ENCODE measurements at regions not wholly inside any gene's neighbourhood (a gene's known extent, or its start where the extent isn't known, plus 50 kb on each side); places are given as distances from the start of the nearest gene placed in this dataset.

GRCh38 chr13:33934951-33935371 is 117.0 kb downstream of the RFC3 start:
- TF ChIP-seq, protein P1, sequence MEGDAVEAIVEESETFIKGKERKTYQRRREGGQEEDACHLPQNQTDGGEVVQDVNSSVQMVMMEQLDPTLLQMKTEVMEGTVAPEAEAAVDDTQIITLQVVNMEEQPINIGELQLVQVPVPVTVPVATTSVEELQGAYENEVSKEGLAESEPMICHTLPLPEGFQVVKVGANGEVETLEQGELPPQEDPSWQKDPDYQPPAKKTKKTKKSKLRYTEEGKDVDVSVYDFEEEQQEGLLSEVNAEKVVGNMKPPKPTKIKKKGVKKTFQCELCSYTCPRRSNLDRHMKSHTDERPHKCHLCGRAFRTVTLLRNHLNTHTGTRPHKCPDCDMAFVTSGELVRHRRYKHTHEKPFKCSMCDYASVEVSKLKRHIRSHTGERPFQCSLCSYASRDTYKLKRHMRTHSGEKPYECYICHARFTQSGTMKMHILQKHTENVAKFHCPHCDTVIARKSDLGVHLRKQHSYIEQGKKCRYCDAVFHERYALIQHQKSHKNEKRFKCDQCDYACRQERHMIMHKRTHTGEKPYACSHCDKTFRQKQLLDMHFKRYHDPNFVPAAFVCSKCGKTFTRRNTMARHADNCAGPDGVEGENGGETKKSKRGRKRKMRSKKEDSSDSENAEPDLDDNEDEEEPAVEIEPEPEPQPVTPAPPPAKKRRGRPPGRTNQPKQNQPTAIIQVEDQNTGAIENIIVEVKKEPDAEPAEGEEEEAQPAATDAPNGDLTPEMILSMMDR (IDR thresholded peaks at IDR 0.05), result no peak
- no peak for TF ChIP-seq EZH2 (IDR thresholded peaks at IDR 0.05; ENCODE audit: borderline replicate concordance, insufficient read depth, low read depth, low read length, poor library complexity, severe bottlenecking)
- H4K20me1 ChIP-seq (ENCODE audit: control insufficient read depth, insufficient read depth, low read length, poor library complexity, severe bottlenecking), result no peaks in the 10 kb centered on the region

DNA sequence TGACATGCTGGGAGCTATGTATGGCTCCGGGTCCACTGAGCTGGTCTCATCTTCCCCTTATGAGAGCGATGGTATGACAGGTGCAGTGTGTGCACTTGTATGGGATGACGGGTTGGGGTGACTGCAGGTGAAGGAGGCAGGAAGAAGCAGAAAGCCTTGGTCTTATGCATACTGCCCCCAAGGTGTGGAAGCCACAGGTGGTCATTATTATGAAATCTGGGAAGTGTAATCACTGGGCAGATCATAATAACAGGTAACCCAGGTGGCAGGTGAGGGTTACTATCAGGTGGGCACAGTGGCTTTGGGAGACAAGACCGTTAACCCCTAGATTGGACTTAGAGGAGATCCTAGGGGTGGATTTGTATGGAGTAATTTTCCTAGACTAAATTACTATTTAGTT is 118.0 kb downstream of the RFC3 start:
- intact Hi-C loops (cut with micrococcal nuclease), result no loop called here
- no peak overlapping the region for H3K9ac ChIP-seq (ENCODE audit: low read length)

More at GRCh38 chr13:33934951-33935371, 117.0 kb downstream of the RFC3 start:
- no peak for DNase-seq
- ChIA-PET POLR2A (no interaction called here), CTCF (no interaction called here)
- no peak overlapping the region for H2AFZ ChIP-seq (ENCODE audit: insufficient read depth, low read depth, low read length, poor library complexity, severe bottlenecking)
- no peak overlapping the region for H3K27ac ChIP-seq (ENCODE audit: low read length in 2 of 2)
- no peak overlapping the region for H3K9ac ChIP-seq (ENCODE audit: low read length)
- no peaks in the 10 kb centered on the region for H3K27me3 ChIP-seq (replicated peaks in 1 of 4; ENCODE audit: control extremely low read depth in 1 of 4, control insufficient read depth in 3 of 4, insufficient read depth in 4 of 4, low read length in 3 of 4)
- Mint-ChIP-seq H3K27me3 (no peaks in the 10 kb centered on the region), H3K9me3 (ENCODE audit: insufficient read depth) (no peaks in the 10 kb centered on the region), H3K4me3 (no peak overlapping the region), H3K4me1 (no peaks in the 10 kb centered on the region), H3K27ac (no peak overlapping the region)
- no peaks in the 10 kb centered on the region for H3K4me1 ChIP-seq (ENCODE audit: control insufficient read depth in 2 of 2, insufficient read depth in 2 of 2, low read length in 2 of 2)
- no peaks in the 10 kb centered on the region for H3K79me2 ChIP-seq (ENCODE audit: control insufficient read depth, insufficient read depth, low read length)
- H3K36me3 ChIP-seq (replicated peaks in 1 of 2; ENCODE audit: control extremely low read depth in 1 of 2, control insufficient read depth in 1 of 2, extremely low read depth in 1 of 2, insufficient read depth in 2 of 2, low read length in 1 of 2), result no peaks in the 10 kb centered on the region
- intact Hi-C loops (cut with micrococcal nuclease), result no loop called here
- no peak overlapping the region for H3K4me2 ChIP-seq (replicated peaks; ENCODE audit: low read depth, low read length, poor library complexity, severe bottlenecking)
- ATAC-seq (ENCODE audit: low read depth), result no peak
- H3K4me3 ChIP-seq (ENCODE audit: control extremely low read depth in 1 of 5, extremely low read depth in 1 of 5, insufficient read depth in 1 of 5, low read depth in 2 of 5, low read length in 4 of 5), result no peak overlapping the region
- H3K9me3 ChIP-seq (ENCODE audit: control extremely low read depth in 1 of 3, control insufficient read depth in 2 of 3, insufficient read depth in 1 of 3, low read length in 2 of 3), result no peaks in the 10 kb centered on the region

More for the DNA sequence above, 118.0 kb downstream of the RFC3 start:
- Mint-ChIP-seq H3K27me3 (no peaks in the 10 kb centered on the region), H3K27ac (no peak overlapping the region), H3K4me1 (no peaks in the 10 kb centered on the region), H3K4me3 (no peak overlapping the region), H3K9me3 (ENCODE audit: insufficient read depth) (no peaks in the 10 kb centered on the region)
- Histone ChIP-seq H3K9me3 (ENCODE audit: control extremely low read depth in 1 of 3, control insufficient read depth in 2 of 3, insufficient read depth in 1 of 3, low read length in 2 of 3) (no peaks in the 10 kb centered on the region), H3K4me2 (replicated peaks; ENCODE audit: low read depth, low read length, poor library complexity, severe bottlenecking) (no peak overlapping the region), H2AFZ (ENCODE audit: insufficient read depth, low read depth, low read length, poor library complexity, severe bottlenecking) (no peak overlapping the region), H3K79me2 (ENCODE audit: control insufficient read depth, insufficient read depth, low read length) (no peaks in the 10 kb centered on the region), H3K4me3 (ENCODE audit: control extremely low read depth in 1 of 5, extremely low read depth in 1 of 5, insufficient read depth in 1 of 5, low read depth in 2 of 5, low read length in 4 of 5) (no peak overlapping the region), H3K27ac (ENCODE audit: low read length in 2 of 2) (no peak overlapping the region), H4K20me1 (ENCODE audit: control insufficient read depth, insufficient read depth, low read length, poor library complexity, severe bottlenecking) (no peaks in the 10 kb centered on the region), H3K36me3 (replicated peaks in 1 of 2; ENCODE audit: control extremely low read depth in 1 of 2, control insufficient read depth in 1 of 2, extremely low read depth in 1 of 2, insufficient read depth in 2 of 2, low read length in 1 of 2) (no peaks in the 10 kb centered on the region), H3K27me3 (replicated peaks in 1 of 4; ENCODE audit: control extremely low read depth in 1 of 4, control insufficient read depth in 3 of 4, insufficient read depth in 4 of 4, low read length in 3 of 4) (no peaks in the 10 kb centered on the region), H3K4me1 (ENCODE audit: control insufficient read depth in 2 of 2, insufficient read depth in 2 of 2, low read length in 2 of 2) (no peaks in the 10 kb centered on the region)
- CTCF ChIA-PET, result no interaction called here
- WGBS (ENCODE audit: insufficient coverage), result 94% methylated on average over 4 of the region's 4 CpGs
- POLR2A ChIA-PET, result no interaction called here
- TF ChIP-seq EZH2 (IDR thresholded peaks at IDR 0.05; ENCODE audit: borderline replicate concordance, insufficient read depth, low read depth, low read length, poor library complexity, severe bottlenecking), result no peak
- TF ChIP-seq, protein P1 (IDR thresholded peaks at IDR 0.05), result no peak
- DNase-seq (no peak), ATAC-seq (ENCODE audit: low read depth) (no peak)
